Natural killer cell (primary cell): ENCODE measurements at regions not wholly inside any gene's neighbourhood (a gene's known extent, or its start where the extent isn't known, plus 50 kb on each side); places are given as distances from the start of the nearest gene placed in this dataset.

Source experiments
- ATAC-seq, 3 donors: fragments of 150-1000 bp in 2 of 3; fragments of 200-7000 bp in 1 of 3; cut with Tn5 transposase; 1 replicate in 1 of 3; 2 replicates in 2 of 3; pipeline ENCODE4 v1.10.0; 2021; ENCODE audit warnings: mild to moderate bottlenecking in 2 of 3, moderate library complexity in 2 of 3
- DNase-seq, 2 donors: peaks; one replicate each; pipeline versions ENCODE4 v3.0.0 to v3.0.0-alpha.2; 2013 to 2021; ENCODE audit warnings: mixed read lengths in 1 of 2
- H3K27ac ChIP-seq: one replicate; pipeline ENCODE4 v1.5.1; 2013; ENCODE audit warnings: mild to moderate bottlenecking, low read length
- H3K27me3 ChIP-seq: one replicate; pipeline ENCODE4 v1.6.1; 2013; ENCODE audit warnings: low read length; ENCODE audit not compliant: control insufficient read depth, insufficient read depth
- H3K36me3 ChIP-seq: one replicate; pipeline ENCODE4 v1.6.1; 2013; ENCODE audit warnings: low read length; ENCODE audit not compliant: control insufficient read depth, insufficient read depth
- H3K4me1 ChIP-seq: one replicate; pipeline ENCODE4 v1.6.1; 2013; ENCODE audit warnings: low read length; ENCODE audit not compliant: control insufficient read depth, insufficient read depth
- H3K4me3 ChIP-seq: one replicate; pipeline ENCODE4 v1.5.1; 2013; ENCODE audit warnings: low read length
- H3K9me3 ChIP-seq: one replicate; pipeline ENCODE4 v1.6.1; 2013; ENCODE audit warnings: low read length; ENCODE audit not compliant: control insufficient read depth, insufficient read depth
- H3K27ac Mint-ChIP-seq, 2 donors: one replicate each; pipeline ENCODE4 v1.8.0; 2022; ENCODE audit warnings: mild to moderate bottlenecking in 2 of 2, mixed read lengths in 2 of 2, moderate library complexity in 1 of 2
- H3K27me3 Mint-ChIP-seq, 2 donors: one replicate each; pipeline ENCODE4 v1.8.0; 2022; ENCODE audit warnings: low read depth in 2 of 2, mixed read lengths in 2 of 2
- H3K36me3 Mint-ChIP-seq: one replicate; pipeline ENCODE4 v1.8.0; 2022; ENCODE audit warnings: mixed read lengths
- H3K4me1 Mint-ChIP-seq, 2 donors: one replicate each; pipeline ENCODE4 v1.8.0; 2022; ENCODE audit warnings: mixed read lengths in 2 of 2
- H3K4me3 Mint-ChIP-seq: one replicate; pipeline ENCODE4 v1.8.0; 2022; ENCODE audit warnings: mild to moderate bottlenecking, moderate library complexity, mixed read lengths
- H3K9me3 Mint-ChIP-seq, 2 donors: one replicate each; pipeline ENCODE4 v1.8.0; 2022; ENCODE audit warnings: mixed read lengths in 2 of 2
- WGBS: methylation state at CpG from one replicate; pipeline ENCODE4 v1.1.7; 2013; ENCODE audit warnings: missing lambda C conversion rate; ENCODE audit not compliant: insufficient coverage; 5-methylcytosine and 5-hydroxymethylcytosine counted together
- intact Hi-C: fragments of 100-400 bp; cut with micrococcal nuclease; formaldehyde crosslinking; loops from one replicate; pipeline ENCODE4 v1.14.2; 2022
- TF ChIP-seq, protein P1 (sequence below): fragments of 200-600 bp; IDR thresholded peaks from one replicate; pipeline ENCODE4 v1.8.0; 2022; ENCODE audit warnings: antibody characterized with exemption

GRCh38 chr1:58109646-58110200 lies 436.8 kb downstream of the OMA1 start:
- WGBS = 98% methylated on average over 2 of the region's 2 CpGs
- intact Hi-C loops = no loop called here
- Histone ChIP-seq H3K27me3 (no peaks in the 10 kb centered on the region), H3K4me3 (no peak overlapping the region), H3K36me3 (no peaks in the 10 kb centered on the region), H3K27ac (no peak overlapping the region), H3K9me3 (no peaks in the 10 kb centered on the region), H3K4me1 (no peaks in the 10 kb centered on the region)
- H3K27ac Mint-ChIP-seq = no peak overlapping the region
- H3K4me1 Mint-ChIP-seq = peaks cover 0 to 5% of the 10 kb centered on the region in 2 donors
- peaks cover 0 to 5% of the 10 kb centered on the region in 2 donors for H3K9me3 Mint-ChIP-seq
- peaks cover 8 to 15% of the 10 kb centered on the region in 2 donors for H3K27me3 Mint-ChIP-seq
- TF ChIP-seq, protein P1, sequence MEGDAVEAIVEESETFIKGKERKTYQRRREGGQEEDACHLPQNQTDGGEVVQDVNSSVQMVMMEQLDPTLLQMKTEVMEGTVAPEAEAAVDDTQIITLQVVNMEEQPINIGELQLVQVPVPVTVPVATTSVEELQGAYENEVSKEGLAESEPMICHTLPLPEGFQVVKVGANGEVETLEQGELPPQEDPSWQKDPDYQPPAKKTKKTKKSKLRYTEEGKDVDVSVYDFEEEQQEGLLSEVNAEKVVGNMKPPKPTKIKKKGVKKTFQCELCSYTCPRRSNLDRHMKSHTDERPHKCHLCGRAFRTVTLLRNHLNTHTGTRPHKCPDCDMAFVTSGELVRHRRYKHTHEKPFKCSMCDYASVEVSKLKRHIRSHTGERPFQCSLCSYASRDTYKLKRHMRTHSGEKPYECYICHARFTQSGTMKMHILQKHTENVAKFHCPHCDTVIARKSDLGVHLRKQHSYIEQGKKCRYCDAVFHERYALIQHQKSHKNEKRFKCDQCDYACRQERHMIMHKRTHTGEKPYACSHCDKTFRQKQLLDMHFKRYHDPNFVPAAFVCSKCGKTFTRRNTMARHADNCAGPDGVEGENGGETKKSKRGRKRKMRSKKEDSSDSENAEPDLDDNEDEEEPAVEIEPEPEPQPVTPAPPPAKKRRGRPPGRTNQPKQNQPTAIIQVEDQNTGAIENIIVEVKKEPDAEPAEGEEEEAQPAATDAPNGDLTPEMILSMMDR = no peak
- no peak for DNase-seq
- ATAC-seq = no peak
- H3K36me3 Mint-ChIP-seq = no peaks in the 10 kb centered on the region
- H3K4me3 Mint-ChIP-seq = no peak overlapping the region

GRCh38 chr1:58108783-58109182 lies 437.7 kb downstream of the OMA1 start:
- Histone ChIP-seq H3K36me3 (no peaks in the 10 kb centered on the region), H3K9me3 (no peaks in the 10 kb centered on the region), H3K27ac (no peak overlapping the region), H3K4me3 (no peak overlapping the region), H3K27me3 (no peaks in the 10 kb centered on the region), H3K4me1 (no peaks in the 10 kb centered on the region)
- ATAC-seq = no peak
- no peaks in the 10 kb centered on the region for H3K36me3 Mint-ChIP-seq
- no peak for DNase-seq
- no peak overlapping the region for H3K27ac Mint-ChIP-seq
- intact Hi-C loops = no loop called here
- TF ChIP-seq, protein P1 = no peak
- peaks cover 0 to 3% of the 10 kb centered on the region in 2 donors for H3K9me3 Mint-ChIP-seq
- 87% methylated on average over 2 of the region's 2 CpGs for WGBS
- peaks cover 8 to 15% of the 10 kb centered on the region in 2 donors for H3K27me3 Mint-ChIP-seq
- H3K4me3 Mint-ChIP-seq = no peak overlapping the region
- H3K4me1 Mint-ChIP-seq = peaks cover 0 to 5% of the 10 kb centered on the region in 2 donors

GRCh38 chr1:58107943-58108342 lies 438.6 kb downstream of the OMA1 start:
- intact Hi-C loops = no loop called here
- no peak for DNase-seq
- Histone ChIP-seq H3K27me3 (no peaks in the 10 kb centered on the region), H3K27ac (no peak overlapping the region), H3K36me3 (no peaks in the 10 kb centered on the region), H3K9me3 (no peaks in the 10 kb centered on the region), H3K4me1 (no peaks in the 10 kb centered on the region), H3K4me3 (no peak overlapping the region)
- ATAC-seq = no peak
- Mint-ChIP-seq H3K9me3 (peaks cover 0 to 2% of the 10 kb centered on the region in 2 donors), H3K36me3 (no peaks in the 10 kb centered on the region), H3K27ac (no peak overlapping the region), H3K4me1 (peaks cover 0 to 5% of the 10 kb centered on the region in 2 donors), H3K4me3 (no peak overlapping the region), H3K27me3 (peaks cover 7 to 14% of the 10 kb centered on the region in 2 donors)
- WGBS = 88% methylated on average over 1 of the region's 1 CpG
- TF ChIP-seq, protein P1 = no peak

DNA sequence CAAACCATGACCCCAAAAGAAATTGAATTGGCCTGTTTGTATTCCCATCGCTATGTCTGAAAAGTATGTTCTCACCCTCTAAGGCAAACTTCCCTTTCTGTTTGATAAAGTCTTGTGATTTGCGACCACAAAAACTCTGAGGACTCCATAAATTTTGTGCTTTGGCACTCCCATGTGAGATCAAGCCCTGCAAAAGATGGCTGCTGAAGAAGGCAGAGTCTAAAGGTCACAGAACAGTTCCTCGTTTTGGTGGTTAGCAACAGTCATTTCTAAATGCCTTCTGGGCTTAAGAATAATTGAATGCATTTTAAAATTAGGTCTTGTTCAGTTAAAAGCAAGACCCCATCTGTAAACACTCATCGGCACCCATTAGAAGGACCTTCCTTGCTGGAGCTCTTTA lies 441.6 kb downstream of the OMA1 start:
- no peak for ATAC-seq
- H3K27ac Mint-ChIP-seq = no peak overlapping the region
- H3K4me3 ChIP-seq = no peak overlapping the region
- H3K27ac ChIP-seq = no peak overlapping the region
- H3K4me3 Mint-ChIP-seq = no peak overlapping the region
- H3K4me1 ChIP-seq = no peaks in the 10 kb centered on the region
- TF ChIP-seq, protein P1 = no peak
- no peaks in the 10 kb centered on the region for H3K36me3 ChIP-seq
- 17% methylated on average over 4 of the region's 4 CpGs for WGBS
- intact Hi-C loops = no loop called here
- H3K36me3 Mint-ChIP-seq = no peaks in the 10 kb centered on the region
- H3K27me3 Mint-ChIP-seq = no peaks in the 10 kb centered on the region
- H3K9me3 Mint-ChIP-seq = no peaks in the 10 kb centered on the region
- H3K27me3 ChIP-seq = no peaks in the 10 kb centered on the region
- no peaks in the 10 kb centered on the region for H3K4me1 Mint-ChIP-seq
- no peaks in the 10 kb centered on the region for H3K9me3 ChIP-seq
- DNase-seq = no peak
